Tibial nerve (tissue), 4 donors: ENCODE measurements at regions not wholly inside any gene's neighbourhood (a gene's known extent, or its start where the extent isn't known, plus 50 kb on each side); places are given as distances from the start of the nearest gene placed in this dataset.

Experiments used
- DNase-seq, 2 donors: peaks; one replicate each; pipeline ENCODE4 v3.0.0-alpha.2; 2019; ENCODE audit warnings: low spot score in 2 of 2
- H3K27ac ChIP-seq, 4 donors: fragments of 200-600 bp; sonication (generic) in 3 of 4; one replicate each; pipeline ENCODE4 v1.5.1; 2017 to 2019; ENCODE audit warnings: mild to moderate bottlenecking in 1 of 4
- H3K27me3 ChIP-seq, 2 donors: fragments of 200-600 bp; sonication (generic) in 1 of 2; one replicate each; pipeline versions ENCODE4 v1.5.1 to v1.6.0; 2017 to 2019
- H3K36me3 ChIP-seq, 3 donors: fragments of 200-600 bp; sonication (generic); one replicate each; pipeline ENCODE4 v1.5.1; 2018 to 2019
- H3K4me1 ChIP-seq, 4 donors: fragments of 200-600 bp; sonication (generic) in 3 of 4; one replicate each; pipeline ENCODE4 v1.5.1; 2017 to 2019
- H3K4me3 ChIP-seq, 4 donors: fragments of 200-600 bp; sonication (generic) in 3 of 4; one replicate each; pipeline ENCODE4 v1.5.1; 2017 to 2019; ENCODE audit warnings: mild to moderate bottlenecking in 1 of 4, moderate library complexity in 1 of 4
- H3K9me3 ChIP-seq, 4 donors: fragments of 200-600 bp; sonication (generic) in 3 of 4; one replicate each; pipeline ENCODE4 v1.5.1; 2017 to 2019
- CTCF ChIP-seq, 5 experiments: fragments of 200-600 bp in 3 of 5; fragments of 450-650 bp in 2 of 5; sonication (generic) in 3 of 5; IDR thresholded peaks; one replicate each; pipeline ENCODE4 v1.5.1; 2016 to 2019; ENCODE audit warnings: antibody characterized with exemption in 5 of 5, mild to moderate bottlenecking in 3 of 5, moderate library complexity in 2 of 5
- EP300 ChIP-seq, 2 donors: sonication (generic); formaldehyde crosslinking; IDR thresholded peaks; one replicate each; pipeline ENCODE4 v1.6.1; 2017; ENCODE audit warnings: antibody characterized with exemption in 2 of 2, mild to moderate bottlenecking in 1 of 2
- POLR2A ChIP-seq, 2 donors: fragments of 450-650 bp; IDR thresholded peaks; one replicate each; pipeline ENCODE4 v1.6.1; 2017; ENCODE audit warnings: antibody characterized with exemption in 2 of 2, mild to moderate bottlenecking in 2 of 2, moderate library complexity in 2 of 2
- WGBS, 2 donors: methylation state at CpG; one replicate each; pipeline ENCODE4 v1.1.5; 2018; 5-methylcytosine and 5-hydroxymethylcytosine counted together

- Histone ChIP-seq H3K4me3 (no peak overlapping the region), H3K27me3 (no peaks in the 10 kb centered on the region), H3K27ac (no peak overlapping the region), H3K9me3 (no peaks in the 10 kb centered on the region), H3K36me3 (no peaks in the 10 kb centered on the region), H3K4me1 (peaks cover 0 to 6% (median 1%) of the 10 kb centered on the region in 4 donors)
- WGBS, 2 donors = 87 to 88% methylated on average over 13 of the region's 13 CpGs
- no peak for DNase-seq
- no peak for TF ChIP-seq CTCF (IDR thresholded peaks at IDR 0.05)
- TF ChIP-seq POLR2A (IDR thresholded peaks at IDR 0.05) = no peak
- TF ChIP-seq EP300 (IDR thresholded peaks at IDR 0.05) = no peak
Measured at GRCh38 chr2:15725101-15725781, 133.6 kb downstream of the DDX1 start.

GRCh38 chr2:15725782-15726112 lies 134.1 kb downstream of the DDX1 start:
- no peak overlapping the region for H3K4me3 ChIP-seq
- H3K36me3 ChIP-seq = no peaks in the 10 kb centered on the region
- TF ChIP-seq CTCF (IDR thresholded peaks at IDR 0.05) (no peak), EP300 (IDR thresholded peaks at IDR 0.05) (no peak), POLR2A (IDR thresholded peaks at IDR 0.05) (no peak)
- no peaks in the 10 kb centered on the region for H3K27me3 ChIP-seq
- 93 to 95% methylated on average over 5 of the region's 5 CpGs for WGBS, 2 donors
- no peaks in the 10 kb centered on the region for H3K9me3 ChIP-seq
- no peak for DNase-seq
- H3K27ac ChIP-seq = no peak overlapping the region
- peaks cover 0 to 11% (median 3%) of the 10 kb centered on the region in 4 donors for H3K4me1 ChIP-seq

GRCh38 chr2:15726321-15727057 lies 134.8 kb downstream of the DDX1 start:
- no peak for TF ChIP-seq CTCF (IDR thresholded peaks at IDR 0.05)
- no peak for TF ChIP-seq POLR2A (IDR thresholded peaks at IDR 0.05)
- no peak for TF ChIP-seq EP300 (IDR thresholded peaks at IDR 0.05)
- no peak overlapping the region for H3K4me3 ChIP-seq
- no peaks in the 10 kb centered on the region for H3K9me3 ChIP-seq
- H3K4me1 ChIP-seq = peaks cover 0 to 18% (median 3%) of the 10 kb centered on the region in 4 donors
- WGBS, 2 donors = 93 to 96% methylated on average over 6 to 8 of the region's 8 CpGs
- no peaks in the 10 kb centered on the region for H3K27me3 ChIP-seq
- DNase-seq = no peak
- no peak overlapping the region for H3K27ac ChIP-seq
- H3K36me3 ChIP-seq = no peaks in the 10 kb centered on the region

- 70 to 82% methylated on average over 9 of the region's 9 CpGs for WGBS, 2 donors
- no peak for TF ChIP-seq CTCF (IDR thresholded peaks at IDR 0.05)
- no peak for TF ChIP-seq EP300 (IDR thresholded peaks at IDR 0.05)
- TF ChIP-seq POLR2A (IDR thresholded peaks at IDR 0.05) = no peak
- Histone ChIP-seq H3K4me1 (peaks cover 0 to 28% (median 3%) of the 10 kb centered on the region in 4 donors), H3K9me3 (no peaks in the 10 kb centered on the region), H3K27ac (no peak overlapping the region), H3K36me3 (no peaks in the 10 kb centered on the region), H3K27me3 (no peaks in the 10 kb centered on the region), H3K4me3 (no peak overlapping the region)
- DNase-seq = no peak
Measured at GRCh38 chr2:15727396-15728244, 136.0 kb downstream of the DDX1 start.
